Breast epithelium (tissue), 4 donors: ENCODE measurements at regions not wholly inside any gene's neighbourhood (a gene's known extent, or its start where the extent isn't known, plus 50 kb on each side); places are given as distances from the start of the nearest gene placed in this dataset.

Experiments
- DNase-seq, 2 donors: peaks; one replicate each; pipeline ENCODE4 v3.0.0-alpha.2; 2019; ENCODE audit warnings: low spot score in 2 of 2
- H3K27ac ChIP-seq, 2 donors: fragments of 200-600 bp; sonication (generic) in 1 of 2; one replicate each; pipeline ENCODE4 v1.5.1; 2016 to 2019; ENCODE audit warnings: mild to moderate bottlenecking in 1 of 2
- H3K27me3 ChIP-seq, 2 donors: fragments of 200-600 bp; sonication (generic) in 1 of 2; one replicate each; pipeline versions ENCODE4 v1.5.1 to v1.6.0; 2017 to 2019; ENCODE audit warnings: control low read depth in 1 of 2, mild to moderate bottlenecking in 1 of 2
- H3K36me3 ChIP-seq: fragments of 200-600 bp; one replicate; pipeline ENCODE4 v1.5.1; 2019
- H3K4me1 ChIP-seq, 2 donors: fragments of 200-600 bp; sonication (generic); one replicate each; pipeline ENCODE4 v1.5.1; 2016 to 2019; ENCODE audit warnings: control low read depth in 1 of 2
- H3K4me3 ChIP-seq, 3 donors: fragments of 200-600 bp; sonication (generic); 1 replicate in 2 of 3; 2 replicates in 1 of 3; pipeline ENCODE4 v1.5.1; 2016 to 2019; ENCODE audit warnings: mild to moderate bottlenecking in 3 of 3, moderate library complexity in 2 of 3
- H3K9me3 ChIP-seq, 2 donors: fragments of 200-600 bp; sonication (generic) in 1 of 2; one replicate each; pipeline ENCODE4 v1.5.1; 2016 to 2019; ENCODE audit warnings: control low read depth in 1 of 2
- POLR2A ChIP-seq: fragments of 450-650 bp; IDR thresholded peaks from one replicate; pipeline ENCODE4 v1.6.1; 2016; ENCODE audit warnings: antibody characterized with exemption, mild to moderate bottlenecking, moderate library complexity
- POLR2AphosphoS5 ChIP-seq, 3 donors: sonication (generic); formaldehyde crosslinking; IDR thresholded peaks; one replicate each; pipeline ENCODE4 v1.6.1; 2017; ENCODE audit warnings: antibody characterized with exemption in 3 of 3
- intact Hi-C: fragments of 100-400 bp; cut with DNase I; formaldehyde crosslinking; loops from one replicate; pipeline ENCODE4 v1.15.1; 2023; ENCODE audit warnings: low total_unique reads
- TF ChIP-seq, protein P1 (sequence below), 3 donors: fragments of 450-650 bp; IDR thresholded peaks; one replicate each; pipeline ENCODE4 v1.5.1; 2016 to 2017; ENCODE audit warnings: antibody characterized with exemption in 3 of 3, mild to moderate bottlenecking in 3 of 3, moderate library complexity in 3 of 3

DNA sequence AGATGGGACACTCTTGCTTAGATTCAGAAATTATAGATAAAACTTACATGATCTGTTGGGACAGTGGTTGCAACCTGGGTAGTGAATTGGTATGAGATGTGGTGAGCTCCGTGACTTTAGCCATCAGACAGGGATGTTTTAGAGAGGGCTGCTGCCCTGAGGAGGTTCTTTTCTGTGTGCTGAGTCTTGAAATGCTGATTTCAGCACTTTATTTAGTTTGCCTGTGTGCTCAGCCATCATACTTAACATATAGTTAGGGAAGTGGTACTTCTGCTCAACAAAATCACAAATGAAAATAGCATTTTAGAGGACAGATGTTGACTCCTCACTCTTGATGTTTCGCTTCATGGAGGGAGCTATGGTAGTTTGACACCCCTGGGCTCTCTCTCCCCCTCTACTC, 95.9 kb upstream of the CDH13 start:
- Histone ChIP-seq H3K36me3 (no peaks in the 10 kb centered on the region), H3K9me3 (no peaks in the 10 kb centered on the region), H3K4me1 (no peaks in the 10 kb centered on the region), H3K27ac (no peak overlapping the region), H3K4me3 (no peak overlapping the region), H3K27me3 (no peaks in the 10 kb centered on the region)
- TF ChIP-seq POLR2A (no peak), POLR2AphosphoS5 (IDR thresholded peaks at IDR 0.05) (no peak)
- TF ChIP-seq, protein P1, sequence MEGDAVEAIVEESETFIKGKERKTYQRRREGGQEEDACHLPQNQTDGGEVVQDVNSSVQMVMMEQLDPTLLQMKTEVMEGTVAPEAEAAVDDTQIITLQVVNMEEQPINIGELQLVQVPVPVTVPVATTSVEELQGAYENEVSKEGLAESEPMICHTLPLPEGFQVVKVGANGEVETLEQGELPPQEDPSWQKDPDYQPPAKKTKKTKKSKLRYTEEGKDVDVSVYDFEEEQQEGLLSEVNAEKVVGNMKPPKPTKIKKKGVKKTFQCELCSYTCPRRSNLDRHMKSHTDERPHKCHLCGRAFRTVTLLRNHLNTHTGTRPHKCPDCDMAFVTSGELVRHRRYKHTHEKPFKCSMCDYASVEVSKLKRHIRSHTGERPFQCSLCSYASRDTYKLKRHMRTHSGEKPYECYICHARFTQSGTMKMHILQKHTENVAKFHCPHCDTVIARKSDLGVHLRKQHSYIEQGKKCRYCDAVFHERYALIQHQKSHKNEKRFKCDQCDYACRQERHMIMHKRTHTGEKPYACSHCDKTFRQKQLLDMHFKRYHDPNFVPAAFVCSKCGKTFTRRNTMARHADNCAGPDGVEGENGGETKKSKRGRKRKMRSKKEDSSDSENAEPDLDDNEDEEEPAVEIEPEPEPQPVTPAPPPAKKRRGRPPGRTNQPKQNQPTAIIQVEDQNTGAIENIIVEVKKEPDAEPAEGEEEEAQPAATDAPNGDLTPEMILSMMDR (IDR thresholded peaks at IDR 0.05): no peak
- intact Hi-C loops: no loop called here
- no peak for DNase-seq

DNA sequence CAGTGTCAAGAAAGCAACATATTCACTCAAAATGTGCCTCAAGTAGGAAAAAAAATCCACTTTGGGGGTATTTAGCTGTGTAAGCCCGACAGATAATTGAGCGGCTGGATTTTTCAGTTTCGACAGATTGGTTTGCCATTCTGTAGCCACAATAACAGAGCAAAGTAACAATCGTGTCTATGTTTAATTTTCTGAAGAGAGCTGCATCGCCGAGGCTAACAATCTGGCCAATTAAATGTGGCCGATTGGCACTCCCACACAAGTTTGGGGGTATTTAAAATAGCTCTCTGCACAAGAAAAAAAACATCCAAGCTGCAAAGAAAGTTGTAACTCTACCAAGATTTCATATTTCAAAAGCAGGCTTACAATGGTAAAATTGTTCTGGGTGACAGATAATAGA, 99.7 kb upstream of the CDH13 start:
- no peak overlapping the region for H3K27ac ChIP-seq
- no peak overlapping the region for H3K4me3 ChIP-seq
- no peaks in the 10 kb centered on the region for H3K9me3 ChIP-seq
- TF ChIP-seq POLR2A: no peak
- H3K36me3 ChIP-seq: no peaks in the 10 kb centered on the region
- DNase-seq: no peak
- intact Hi-C loops: no loop called here
- no peaks in the 10 kb centered on the region for H3K4me1 ChIP-seq
- no peaks in the 10 kb centered on the region for H3K27me3 ChIP-seq

DNA sequence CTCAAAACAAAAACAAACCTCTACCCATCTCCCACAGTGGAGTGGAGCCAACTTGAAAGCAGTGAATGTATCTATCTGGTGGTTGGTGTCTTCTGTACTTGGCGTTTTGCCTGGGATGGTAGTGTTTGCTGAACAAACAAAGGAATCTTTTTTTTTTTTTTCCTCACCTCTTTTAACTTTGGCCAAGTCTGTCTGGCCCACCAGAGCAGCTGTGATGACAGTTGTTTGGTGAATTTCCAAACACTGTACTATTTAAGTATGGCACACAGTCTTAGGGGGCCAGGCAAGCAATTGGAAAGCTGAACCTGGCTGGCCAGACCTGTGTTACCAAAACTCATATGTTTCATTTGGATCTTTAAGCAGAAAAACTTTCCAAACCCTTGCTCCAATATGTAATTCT, 101.8 kb upstream of the CDH13 start:
- Histone ChIP-seq H3K27me3 (no peaks in the 10 kb centered on the region), H3K27ac (no peak overlapping the region), H3K36me3 (no peaks in the 10 kb centered on the region), H3K4me1 (no peaks in the 10 kb centered on the region), H3K4me3 (no peak overlapping the region), H3K9me3 (no peaks in the 10 kb centered on the region)
- intact Hi-C loops: no loop called here
- TF ChIP-seq, protein P1 (IDR thresholded peaks at IDR 0.05): no peak
- TF ChIP-seq POLR2AphosphoS5 (IDR thresholded peaks at IDR 0.05): no peak
- no peak for TF ChIP-seq POLR2A
- DNase-seq: no peak

DNA sequence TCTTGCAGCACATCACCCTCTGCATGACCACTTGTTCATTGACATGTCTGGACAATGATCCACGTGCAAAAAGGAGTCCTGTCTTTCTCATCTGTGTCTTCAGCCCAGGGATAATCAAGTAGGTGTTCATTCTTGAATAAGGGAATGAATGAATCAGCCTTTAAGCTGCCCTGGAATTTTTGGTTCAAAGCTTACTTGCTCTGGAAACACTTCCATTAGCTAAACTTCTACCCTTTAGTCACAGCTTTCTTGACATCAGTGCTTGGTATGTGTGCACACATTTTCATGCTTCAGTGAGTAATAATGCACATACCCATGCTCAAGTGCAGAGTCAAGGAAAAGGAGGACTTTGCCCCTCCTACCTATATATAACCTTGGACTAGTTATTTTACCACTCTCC, 103.0 kb upstream of the CDH13 start:
- Histone ChIP-seq H3K36me3 (no peaks in the 10 kb centered on the region), H3K27ac (no peak overlapping the region), H3K4me3 (no peak overlapping the region), H3K4me1 (no peaks in the 10 kb centered on the region), H3K9me3 (no peaks in the 10 kb centered on the region), H3K27me3 (no peaks in the 10 kb centered on the region)
- TF ChIP-seq, protein P1 (IDR thresholded peaks at IDR 0.05): no peak
- intact Hi-C loops: no loop called here
- no peak for DNase-seq

DNA sequence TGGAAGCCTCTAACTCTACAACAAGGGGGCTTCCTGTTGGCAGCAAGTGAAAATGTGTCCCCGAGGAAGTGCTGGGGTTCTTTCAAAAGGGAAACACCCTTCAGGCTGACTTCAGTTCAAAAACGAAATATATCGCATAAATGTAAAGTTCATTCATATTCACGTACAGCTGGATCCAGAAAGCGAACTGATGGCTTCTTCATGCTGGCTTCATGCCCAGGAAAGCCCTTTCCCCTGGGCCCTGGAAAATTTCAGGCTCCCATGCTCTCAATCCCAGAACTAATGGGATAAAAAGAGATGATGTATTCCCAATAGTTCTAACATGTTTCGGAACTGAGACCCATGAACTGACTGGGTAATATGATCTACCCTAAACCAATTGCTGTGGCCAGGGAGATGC, 104.7 kb upstream of the CDH13 start:
- Histone ChIP-seq H3K36me3 (no peaks in the 10 kb centered on the region), H3K9me3 (no peaks in the 10 kb centered on the region), H3K4me3 (no peak overlapping the region), H3K27me3 (no peaks in the 10 kb centered on the region), H3K4me1 (no peaks in the 10 kb centered on the region), H3K27ac (no peak overlapping the region)
- TF ChIP-seq POLR2A: no peak
- no peak for TF ChIP-seq POLR2AphosphoS5 (IDR thresholded peaks at IDR 0.05)
- TF ChIP-seq, protein P1 (IDR thresholded peaks at IDR 0.05): no peak
- intact Hi-C loops: no loop called here
- no peak for DNase-seq

DNA sequence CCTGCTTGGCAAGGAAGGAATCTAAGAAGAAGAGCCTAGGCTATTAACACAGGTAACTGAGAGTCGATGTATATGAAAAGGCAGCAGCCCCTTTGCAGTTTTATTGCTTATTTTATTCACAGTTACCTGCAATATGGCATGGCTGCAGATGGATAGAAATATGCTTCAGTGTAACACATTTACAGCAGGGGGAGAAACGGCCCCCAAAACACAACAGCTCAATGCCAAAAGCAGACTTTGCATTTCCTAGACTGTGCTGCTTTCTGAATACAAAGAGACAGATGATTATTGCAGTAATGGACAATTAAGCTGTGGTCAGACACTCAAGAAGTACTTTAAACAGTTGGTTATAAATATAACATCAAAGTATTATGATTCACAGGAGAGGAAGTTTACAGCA, 108.0 kb upstream of the CDH13 start:
- intact Hi-C loops: no loop called here
- no peak for TF ChIP-seq POLR2A
- no peak for TF ChIP-seq POLR2AphosphoS5 (IDR thresholded peaks at IDR 0.05)
- H3K36me3 ChIP-seq: no peaks in the 10 kb centered on the region

More for the DNA sequence above, 108.0 kb upstream of the CDH13 start:
- Histone ChIP-seq H3K27ac (no peak overlapping the region), H3K9me3 (no peaks in the 10 kb centered on the region), H3K4me1 (no peaks in the 10 kb centered on the region), H3K27me3 (no peaks in the 10 kb centered on the region), H3K4me3 (no peak overlapping the region)
- DNase-seq: no peak
